ENCODE measurements at regions not wholly inside any gene's neighbourhood (a gene's known extent, or its start where the extent isn't known, plus 50 kb on each side); places are given as distances from the start of the nearest gene placed in this dataset.
A peak's percentile ranks its signal among the peaks of the same experiment; 100 is the strongest.

DNA sequence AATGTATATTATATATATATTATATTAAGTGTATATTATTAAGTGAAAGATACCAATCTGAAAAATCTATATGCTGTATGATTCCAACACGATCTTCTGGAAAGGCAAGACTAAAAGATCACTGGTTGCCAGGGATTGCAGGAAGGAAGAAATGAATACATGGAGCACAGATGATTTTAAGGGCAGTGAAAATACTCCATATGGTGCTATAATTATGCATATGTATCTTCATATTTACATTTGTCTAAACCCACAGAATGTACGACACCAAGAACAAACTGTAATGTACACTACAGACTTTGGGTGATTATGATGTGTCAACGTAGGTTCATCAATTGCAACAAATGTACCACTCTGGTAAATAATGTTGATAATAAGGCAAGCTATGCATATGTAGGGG lies 194.7 kb upstream of the MME start:
- no peaks in the 10 kb centered on the region for H3K36me3 Mint-ChIP-seq (ENCODE audit: low read depth)
- H3K27ac Mint-ChIP-seq = no peak overlapping the region
- no peaks in the 10 kb centered on the region for H3K27me3 Mint-ChIP-seq (ENCODE audit: low read depth)
- TF ChIP-seq, protein P1, sequence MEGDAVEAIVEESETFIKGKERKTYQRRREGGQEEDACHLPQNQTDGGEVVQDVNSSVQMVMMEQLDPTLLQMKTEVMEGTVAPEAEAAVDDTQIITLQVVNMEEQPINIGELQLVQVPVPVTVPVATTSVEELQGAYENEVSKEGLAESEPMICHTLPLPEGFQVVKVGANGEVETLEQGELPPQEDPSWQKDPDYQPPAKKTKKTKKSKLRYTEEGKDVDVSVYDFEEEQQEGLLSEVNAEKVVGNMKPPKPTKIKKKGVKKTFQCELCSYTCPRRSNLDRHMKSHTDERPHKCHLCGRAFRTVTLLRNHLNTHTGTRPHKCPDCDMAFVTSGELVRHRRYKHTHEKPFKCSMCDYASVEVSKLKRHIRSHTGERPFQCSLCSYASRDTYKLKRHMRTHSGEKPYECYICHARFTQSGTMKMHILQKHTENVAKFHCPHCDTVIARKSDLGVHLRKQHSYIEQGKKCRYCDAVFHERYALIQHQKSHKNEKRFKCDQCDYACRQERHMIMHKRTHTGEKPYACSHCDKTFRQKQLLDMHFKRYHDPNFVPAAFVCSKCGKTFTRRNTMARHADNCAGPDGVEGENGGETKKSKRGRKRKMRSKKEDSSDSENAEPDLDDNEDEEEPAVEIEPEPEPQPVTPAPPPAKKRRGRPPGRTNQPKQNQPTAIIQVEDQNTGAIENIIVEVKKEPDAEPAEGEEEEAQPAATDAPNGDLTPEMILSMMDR (IDR thresholded peaks at IDR 0.05; ENCODE audit: unreplicated experiment in 3 of 3) = no peak
- no peak overlapping the region for H3K4me3 Mint-ChIP-seq
- H3K4me1 Mint-ChIP-seq = no peaks in the 10 kb centered on the region
- H3K9me3 Mint-ChIP-seq = peaks cover 3% of the 10 kb centered on the region

DNA sequence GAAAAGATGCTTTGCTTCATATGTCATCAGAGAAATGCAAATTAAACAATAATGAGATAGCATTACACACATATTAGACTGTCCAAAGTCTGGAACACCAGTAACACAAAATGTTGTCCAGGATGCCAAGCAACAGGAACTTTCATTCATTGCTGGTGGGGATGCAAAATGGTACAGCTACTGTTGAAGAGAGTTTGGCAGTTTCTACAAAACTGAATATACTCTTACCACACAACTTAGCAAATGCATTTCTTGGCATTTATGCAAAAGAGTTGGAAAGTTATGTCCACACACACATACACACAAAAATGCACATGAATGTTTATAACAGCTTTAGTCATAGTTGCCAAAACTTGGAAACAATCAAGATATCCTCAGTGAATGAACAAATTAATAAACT lies 195.2 kb upstream of the MME start:
- TF ChIP-seq, protein P1 (IDR thresholded peaks at IDR 0.05; ENCODE audit: unreplicated experiment in 3 of 3) = no peak
- no peaks in the 10 kb centered on the region for H3K36me3 Mint-ChIP-seq (ENCODE audit: low read depth)
- H3K27me3 Mint-ChIP-seq (ENCODE audit: low read depth) = no peaks in the 10 kb centered on the region
- no peaks in the 10 kb centered on the region for H3K4me1 Mint-ChIP-seq
- no peak overlapping the region for H3K27ac Mint-ChIP-seq
- peaks cover 3% of the 10 kb centered on the region for H3K9me3 Mint-ChIP-seq
- no peak overlapping the region for H3K4me3 Mint-ChIP-seq

DNA sequence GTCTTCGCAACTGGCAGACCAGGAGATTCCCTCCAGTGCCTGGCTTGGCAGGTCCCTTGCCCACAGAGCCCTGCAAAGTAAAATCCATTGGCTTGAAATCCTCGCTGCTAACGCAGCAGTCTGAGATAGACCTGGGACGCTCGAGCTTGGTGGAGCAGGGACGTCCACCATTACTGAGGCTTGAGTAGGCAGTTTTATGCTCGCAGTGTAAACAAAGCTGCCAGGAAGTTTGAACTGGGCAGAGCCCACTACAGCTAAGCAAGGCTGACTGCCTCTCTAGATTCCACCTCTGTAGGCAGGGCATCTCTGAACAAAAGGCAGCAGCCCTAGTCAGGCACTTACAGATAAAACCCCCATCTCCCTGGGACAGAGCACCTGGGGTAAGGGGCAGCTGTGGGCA lies 205.0 kb upstream of the MME start:
- TF ChIP-seq, protein P1 (IDR thresholded peaks at IDR 0.05; ENCODE audit: unreplicated experiment in 3 of 3) = no peak
- Mint-ChIP-seq H3K9me3 (peaks cover 16% of the 10 kb centered on the region), H3K27me3 (ENCODE audit: low read depth) (peaks cover 4% of the 10 kb centered on the region), H3K27ac (no peak overlapping the region), H3K4me1 (peaks cover 6% of the 10 kb centered on the region), H3K4me3 (no peak overlapping the region), H3K36me3 (ENCODE audit: low read depth) (no peaks in the 10 kb centered on the region)

DNA sequence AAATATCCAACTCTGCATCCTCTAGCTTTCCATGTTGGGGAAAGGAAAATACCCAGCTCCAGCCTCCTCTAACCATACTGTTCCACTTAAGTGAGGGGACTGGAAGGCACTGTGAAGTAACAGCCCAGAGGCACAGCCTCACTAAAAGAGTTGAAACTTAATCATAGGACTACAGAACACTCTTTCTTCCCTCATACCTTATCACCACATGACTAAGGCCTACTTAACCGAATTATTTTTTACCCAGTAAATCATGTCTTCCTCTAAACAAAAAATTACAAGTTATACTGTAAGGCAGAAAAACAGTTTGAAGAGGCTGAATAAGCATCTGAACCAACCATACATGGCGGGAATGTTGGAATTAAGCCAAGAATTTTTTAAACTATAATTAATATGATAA lies 207.4 kb upstream of the MME start:
- Mint-ChIP-seq H3K4me1 (peaks cover 6% of the 10 kb centered on the region), H3K27ac (no peak overlapping the region), H3K9me3 (peaks cover under 1% of the 10 kb centered on the region), H3K27me3 (ENCODE audit: low read depth) (peaks cover 4% of the 10 kb centered on the region), H3K4me3 (no peak overlapping the region), H3K36me3 (ENCODE audit: low read depth) (no peaks in the 10 kb centered on the region)
- TF ChIP-seq, protein P1 (IDR thresholded peaks at IDR 0.05; ENCODE audit: unreplicated experiment in 3 of 3) = no peak

DNA sequence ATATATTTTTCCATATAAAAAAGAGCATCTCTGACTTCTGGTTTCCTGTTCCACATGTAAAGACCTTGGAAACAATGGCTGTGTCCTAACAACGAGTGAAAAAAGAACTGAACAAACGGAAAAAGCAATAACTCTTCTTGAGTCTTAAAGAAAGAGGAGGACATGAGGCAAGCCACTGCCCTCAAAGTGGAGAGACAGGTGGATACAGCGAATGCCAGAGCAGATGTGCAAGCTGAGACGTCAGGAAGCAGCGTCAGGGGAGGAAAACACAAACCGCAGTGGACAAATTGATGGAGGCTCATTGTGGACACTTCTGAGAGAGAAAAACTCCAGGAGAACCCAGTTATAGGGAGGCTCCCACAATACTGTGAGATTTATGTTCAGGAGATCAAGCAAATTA lies 208.0 kb upstream of the MME start:
- TF ChIP-seq, protein P1 (IDR thresholded peaks at IDR 0.05; ENCODE audit: unreplicated experiment in 3 of 3) = no peak
- H3K4me3 Mint-ChIP-seq = no peak overlapping the region
- H3K27ac Mint-ChIP-seq = peak overlapping the region in 2 of 3 experiments; percentile 11 to 68
- no peaks in the 10 kb centered on the region for H3K36me3 Mint-ChIP-seq (ENCODE audit: low read depth)
- H3K27me3 Mint-ChIP-seq (ENCODE audit: low read depth) = peaks cover 3% of the 10 kb centered on the region
- no peaks in the 10 kb centered on the region for H3K9me3 Mint-ChIP-seq
- H3K4me1 Mint-ChIP-seq = peaks cover 6% of the 10 kb centered on the region

DNA sequence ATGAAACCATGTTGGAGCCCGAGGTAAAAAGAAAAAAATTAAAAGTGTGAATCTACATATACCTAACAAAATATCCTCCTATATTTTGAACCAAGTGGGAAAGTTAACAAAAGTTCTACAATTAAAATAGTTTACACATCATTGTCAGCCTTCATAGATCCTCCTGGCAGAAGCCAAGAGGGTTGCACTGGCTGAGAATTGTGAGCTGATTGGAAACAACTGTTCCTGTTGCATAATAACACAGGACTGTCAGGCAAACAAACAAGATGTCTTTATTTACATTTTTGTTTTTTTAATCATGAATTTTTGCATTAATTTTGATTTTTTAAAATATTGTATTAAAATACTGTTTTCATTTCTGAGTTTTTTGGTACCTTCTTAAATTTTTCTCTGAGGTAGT lies 215.2 kb upstream of the MME start:
- TF ChIP-seq, protein P1 (IDR thresholded peaks at IDR 0.05; ENCODE audit: unreplicated experiment in 3 of 3) = no peak
- no peaks in the 10 kb centered on the region for H3K4me1 Mint-ChIP-seq
- H3K4me3 Mint-ChIP-seq = no peak overlapping the region
- H3K27me3 Mint-ChIP-seq (ENCODE audit: low read depth) = no peaks in the 10 kb centered on the region
- no peak overlapping the region for H3K27ac Mint-ChIP-seq
- no peaks in the 10 kb centered on the region for H3K36me3 Mint-ChIP-seq (ENCODE audit: low read depth)
- H3K9me3 Mint-ChIP-seq = no peaks in the 10 kb centered on the region

Data from nephron (organoid).